ENCODE measurements at regions not wholly inside any gene's neighbourhood (a gene's known extent, or its start where the extent isn't known, plus 50 kb on each side); places are given as distances from the start of the nearest gene placed in this dataset.

- CTCF ChIA-PET, result no interaction called here
- POLR2A ChIA-PET, result no interaction called here
- H3K27me3 ChIP-seq (ENCODE audit: control insufficient read depth, insufficient read depth, low read length), result no peaks in the 10 kb centered on the region
- no peak for TF ChIP-seq CTCF (IDR thresholded peaks at IDR 0.05; ENCODE audit: insufficient read depth, low read depth, low read length)
- DNase-seq (ENCODE audit: low read depth), result no peak
- no peaks in the 10 kb centered on the region for H3K36me3 ChIP-seq (ENCODE audit: control insufficient read depth, insufficient read depth, low read length)
- H3K4me3 ChIP-seq (ENCODE audit: low read depth, low read length), result no peak overlapping the region
Observed at GRCh38 chr16:35187665-35188225, 1728.3 kb downstream of the TP53TG3F start.

GRCh38 chr16:35188288-35189155 is 1729.1 kb downstream of the TP53TG3F start:
- Histone ChIP-seq H3K27me3 (ENCODE audit: control insufficient read depth, insufficient read depth, low read length) (no peaks in the 10 kb centered on the region), H3K4me3 (ENCODE audit: low read depth, low read length) (no peak overlapping the region), H3K36me3 (ENCODE audit: control insufficient read depth, insufficient read depth, low read length) (no peaks in the 10 kb centered on the region)
- DNase-seq (ENCODE audit: low read depth), result no peak
- TF ChIP-seq CTCF (IDR thresholded peaks at IDR 0.05; ENCODE audit: insufficient read depth, low read depth, low read length), result no peak
- ChIA-PET CTCF (no interaction called here), POLR2A (no interaction called here)

GRCh38 chr16:35192993-35193392 is 1733.6 kb downstream of the TP53TG3F start:
- CTCF ChIA-PET, result no interaction called here

DNA sequence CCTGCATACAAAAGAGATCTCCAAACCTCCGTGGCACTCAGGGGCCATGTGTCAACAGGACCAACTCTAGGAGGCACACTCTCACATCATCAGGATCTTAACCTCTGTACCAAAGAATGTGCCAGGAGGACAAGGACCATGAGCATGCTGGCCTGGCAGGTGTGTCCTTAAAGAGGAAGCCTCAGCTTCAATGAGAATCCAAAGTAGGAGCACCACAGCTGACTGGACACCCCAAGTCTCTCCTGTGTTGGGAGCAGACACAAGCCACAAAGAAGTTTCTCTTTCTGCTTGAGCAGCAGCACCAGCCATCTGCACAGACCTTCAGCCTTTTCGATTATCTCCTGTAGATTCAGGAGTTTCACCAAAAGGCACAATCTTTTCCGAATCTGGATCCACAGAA is 1734.5 kb downstream of the TP53TG3F start:
- CTCF ChIA-PET, result no interaction called here
- no peak for TF ChIP-seq CTCF (IDR thresholded peaks at IDR 0.05; ENCODE audit: insufficient read depth, low read depth, low read length)
- POLR2A ChIA-PET, result no interaction called here

More at GRCh38 chr16:35192993-35193392, 1733.6 kb downstream of the TP53TG3F start:
- Histone ChIP-seq H3K36me3 (ENCODE audit: control insufficient read depth, insufficient read depth, low read length) (no peaks in the 10 kb centered on the region), H3K4me3 (ENCODE audit: low read depth, low read length) (no peak overlapping the region), H3K27me3 (ENCODE audit: control insufficient read depth, insufficient read depth, low read length) (no peaks in the 10 kb centered on the region)
- no peak for TF ChIP-seq CTCF (IDR thresholded peaks at IDR 0.05; ENCODE audit: insufficient read depth, low read depth, low read length)
- POLR2A ChIA-PET, result no interaction called here
- no peak for DNase-seq (ENCODE audit: low read depth)

DNA sequence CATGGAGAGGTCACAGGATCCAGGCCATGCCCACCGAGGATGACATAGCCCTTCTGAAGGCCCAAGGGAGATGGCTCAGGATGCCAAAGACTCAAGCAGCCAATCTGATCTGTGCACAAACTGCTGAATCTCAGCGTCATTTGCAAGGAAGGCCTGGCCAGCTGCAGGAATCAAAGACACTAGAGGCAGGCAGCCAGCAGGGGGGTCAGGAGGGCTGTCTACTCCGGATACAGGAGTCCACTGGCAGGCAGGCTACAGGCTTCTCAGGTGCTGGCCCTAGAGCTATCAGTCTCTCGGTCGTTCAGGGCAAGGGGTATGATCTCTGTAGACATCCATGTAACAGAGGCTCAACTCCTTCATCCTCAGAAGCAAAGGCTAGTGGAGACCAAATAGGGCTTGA is 1735.3 kb downstream of the TP53TG3F start:
- no peaks in the 10 kb centered on the region for H3K36me3 ChIP-seq (ENCODE audit: control insufficient read depth, insufficient read depth, low read length)
- TF ChIP-seq CTCF (IDR thresholded peaks at IDR 0.05; ENCODE audit: insufficient read depth, low read depth, low read length), result no peak
- POLR2A ChIA-PET, result no interaction called here
- CTCF ChIA-PET, result no interaction called here
- no peaks in the 10 kb centered on the region for H3K27me3 ChIP-seq (ENCODE audit: control insufficient read depth, insufficient read depth, low read length)
- DNase-seq (ENCODE audit: low read depth), result no peak
- no peak overlapping the region for H3K4me3 ChIP-seq (ENCODE audit: low read depth, low read length)

More for the DNA sequence above, 1734.5 kb downstream of the TP53TG3F start:
- DNase-seq (ENCODE audit: low read depth), result no peak
- no peak overlapping the region for H3K4me3 ChIP-seq (ENCODE audit: low read depth, low read length)
- no peaks in the 10 kb centered on the region for H3K27me3 ChIP-seq (ENCODE audit: control insufficient read depth, insufficient read depth, low read length)
- H3K36me3 ChIP-seq (ENCODE audit: control insufficient read depth, insufficient read depth, low read length), result no peaks in the 10 kb centered on the region
